Stimulated activated CD8-positive, alpha-beta memory T cell treated with anti-CD3 and anti-CD28 coated beads, Interleukin-4, amount 100 ng/mL, for 48 hours (primary cell): ENCODE measurements at regions not wholly inside any gene's neighbourhood (a gene's known extent, or its start where the extent isn't known, plus 50 kb on each side); places are given as distances from the start of the nearest gene placed in this dataset.
"Not testable (repeated sequence)": the region's sequence is repeated elsewhere in the genome, so short reads cannot be mapped to it uniquely, and the experiment has no call there.

Experiments used
- DNase-seq: peaks from one replicate; pipeline ENCODE4 v3.0.0-alpha.2; 2020

GRCh38 chr20:48143435-48144081 lies 358.3 kb upstream of the SULF2 start:
- DNase-seq = no peak

DNA sequence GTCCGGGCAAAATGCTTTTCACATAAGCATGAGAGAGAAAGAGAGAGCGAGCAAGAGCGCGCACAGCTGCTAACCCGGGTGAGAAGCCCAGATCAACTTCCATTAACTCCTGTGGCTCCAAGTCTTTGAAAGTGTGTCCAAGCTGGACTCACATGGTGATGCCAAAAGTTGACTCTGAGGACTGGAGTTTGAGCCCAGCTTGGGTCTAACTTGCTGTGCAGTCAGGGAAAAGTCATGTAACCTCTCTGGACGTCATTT lies 357.2 kb upstream of the SULF2 start:
- DNase-seq = no peak

DNA sequence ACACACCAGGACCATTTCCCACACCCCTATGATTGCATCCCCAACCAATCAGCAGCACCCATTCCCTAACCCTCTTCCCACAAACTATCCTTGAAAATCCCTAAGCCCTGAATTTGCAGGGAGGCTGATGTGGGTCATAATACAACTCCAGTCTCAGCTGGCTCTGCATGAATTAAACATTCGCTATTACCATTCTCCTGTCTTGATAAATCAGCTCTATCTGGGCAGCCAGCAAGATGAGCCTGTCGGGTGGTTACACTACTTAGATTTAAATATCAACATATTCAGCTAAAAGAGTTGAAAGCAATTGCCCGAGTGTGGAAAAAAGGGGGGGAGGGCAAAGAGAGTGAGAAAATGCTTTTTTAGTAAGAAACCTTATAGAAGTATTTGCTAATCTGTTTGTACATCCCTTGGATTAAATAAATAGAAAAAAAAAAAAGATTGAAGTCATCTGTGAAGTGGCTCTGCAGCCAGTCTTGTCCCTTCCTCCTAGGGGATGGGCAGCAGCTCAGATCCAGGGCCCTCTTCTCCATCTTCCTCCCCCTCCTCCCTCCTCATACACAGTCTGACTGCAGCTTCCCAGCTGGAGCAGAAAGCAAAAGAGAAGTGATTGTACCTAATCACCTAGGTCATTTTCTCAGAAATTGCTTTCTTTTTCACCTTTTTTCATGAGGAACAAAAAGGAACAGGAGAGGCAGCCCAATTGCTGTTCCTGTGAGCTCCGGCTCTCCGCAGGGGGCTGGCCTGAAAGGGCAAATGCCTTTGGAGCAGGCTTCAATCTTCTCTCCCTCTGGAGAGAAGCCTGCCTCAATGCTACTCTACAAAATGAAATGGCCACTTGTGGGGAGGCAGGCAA lies 356.6 kb upstream of the SULF2 start:
- no peak for DNase-seq

GRCh38 chr20:48139262-48140041 lies 354.2 kb upstream of the SULF2 start:
- DNase-seq = no peak

GRCh38 chr20:48132834-48133233 lies 347.6 kb upstream of the SULF2 start:
- no peak for DNase-seq

DNA sequence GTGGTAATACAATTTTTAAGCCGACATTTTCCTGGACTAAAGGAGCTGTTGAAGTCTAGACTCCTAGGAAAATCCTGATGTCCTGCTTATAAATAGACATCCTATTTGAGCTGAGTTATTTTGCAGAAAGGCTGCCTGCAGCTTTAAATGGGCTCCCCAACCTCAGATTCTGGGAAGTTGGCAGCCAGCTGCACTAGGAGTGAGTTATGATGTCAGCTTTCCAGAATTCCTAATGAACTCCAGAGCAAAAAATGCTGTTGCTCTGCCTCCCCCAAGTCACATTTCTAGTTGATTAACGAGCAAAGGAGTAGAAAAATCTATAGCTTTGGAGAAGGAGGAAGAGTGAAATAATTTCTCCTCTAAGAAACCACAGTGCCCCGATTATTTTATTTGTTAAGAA lies 346.3 kb upstream of the SULF2 start:
- no peak for DNase-seq

DNA sequence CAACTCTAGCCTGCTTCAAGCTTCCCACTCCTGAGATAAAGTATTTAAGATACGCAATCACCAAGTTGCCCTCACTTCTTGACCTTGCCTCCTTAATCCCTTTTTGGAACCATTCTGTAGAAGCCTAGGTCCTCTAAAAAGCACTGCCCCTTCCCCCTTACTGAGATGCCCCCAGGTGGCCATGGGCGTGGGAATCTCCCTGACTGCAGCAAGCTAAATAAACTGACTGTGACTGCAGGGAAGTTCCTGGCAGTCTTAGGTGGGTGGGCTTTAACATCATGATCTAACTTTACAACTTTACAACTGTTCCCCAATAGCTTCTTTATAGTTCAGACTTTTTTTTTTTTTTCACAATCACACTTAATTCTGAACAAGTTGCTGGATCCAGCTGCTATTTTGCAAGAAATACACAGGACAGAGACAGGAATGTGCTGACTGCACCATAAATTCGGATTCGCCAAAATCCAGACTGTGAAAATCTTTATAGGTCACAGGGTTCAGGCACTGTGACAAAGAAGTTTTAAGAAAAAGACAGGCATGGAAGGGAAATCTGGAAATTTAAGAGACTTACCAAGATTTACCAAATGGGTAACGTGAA lies 344.2 kb upstream of the SULF2 start:
- no peak for DNase-seq

GRCh38 chr20:48128436-48128835 lies 343.2 kb upstream of the SULF2 start:
- DNase-seq = no peak

DNA sequence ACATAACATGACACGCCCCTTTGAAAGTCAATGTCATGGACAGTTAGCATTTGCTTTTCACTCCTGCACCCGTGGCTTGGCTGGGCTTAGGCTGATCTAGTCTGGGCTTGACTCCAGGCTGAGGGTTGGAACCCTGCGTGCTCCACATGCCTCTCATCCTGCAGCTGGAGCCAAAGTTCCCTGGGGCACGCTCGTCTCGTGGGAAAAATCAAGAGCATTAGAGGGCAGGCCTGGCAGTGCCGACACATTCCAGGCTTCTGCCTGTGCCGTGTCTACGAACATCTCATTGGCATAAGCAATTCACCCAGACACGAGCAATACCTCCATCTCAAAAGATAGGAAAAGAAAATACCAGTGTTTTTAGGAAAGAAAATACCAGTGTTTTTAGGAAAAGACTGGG lies 342.7 kb upstream of the SULF2 start:
- not testable (repeated sequence) for DNase-seq

DNA sequence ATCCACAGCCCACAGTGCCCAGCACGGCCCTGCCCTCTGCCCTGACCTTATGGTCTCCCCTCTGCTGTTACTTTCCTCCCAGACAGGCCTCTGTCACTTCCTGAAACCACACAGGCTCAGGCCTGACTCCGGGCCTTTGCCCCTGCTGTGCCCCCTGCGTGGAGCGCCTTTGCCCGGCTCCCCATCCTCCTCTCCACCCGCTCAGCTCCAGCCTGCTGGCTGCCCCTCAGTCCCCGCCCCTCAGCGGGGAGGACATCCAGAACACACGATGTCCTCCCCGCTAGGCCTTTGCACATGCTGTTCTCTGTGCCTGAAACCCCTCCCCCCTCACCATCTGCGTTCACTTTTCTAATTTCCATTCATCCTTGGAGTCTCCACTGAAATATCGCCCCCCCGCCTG lies 341.9 kb upstream of the SULF2 start:
- DNase-seq = not testable (repeated sequence)

GRCh38 chr20:48126227-48126740 lies 341.0 kb upstream of the SULF2 start:
- no peak for DNase-seq

GRCh38 chr20:48124960-48125359 lies 339.7 kb upstream of the SULF2 start:
- DNase-seq = no peak

GRCh38 chr20:48124181-48124782 lies 339.0 kb upstream of the SULF2 start:
- DNase-seq = no peak

GRCh38 chr20:48120120-48120519 lies 334.8 kb upstream of the SULF2 start:
- no peak for DNase-seq

DNA sequence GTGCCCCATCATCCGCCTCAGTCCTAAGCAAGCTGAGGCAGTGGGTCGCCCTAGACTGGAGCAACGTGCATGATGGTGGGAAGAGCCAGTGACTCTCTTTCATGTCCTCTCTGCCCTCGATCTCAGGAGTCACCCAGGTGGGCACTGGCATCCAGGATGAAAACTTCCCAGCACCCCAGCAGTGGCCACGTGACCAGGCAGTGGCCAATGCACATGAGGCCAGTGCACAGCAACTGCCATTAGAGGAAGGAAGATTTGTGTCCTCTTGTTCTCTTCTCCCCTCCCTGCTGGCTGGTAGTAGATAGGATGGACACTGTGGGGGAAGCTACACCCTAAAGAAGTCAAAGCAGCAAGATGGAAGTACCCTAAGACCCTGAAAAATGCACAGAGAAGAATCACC lies 334.1 kb upstream of the SULF2 start:
- not testable (repeated sequence) for DNase-seq

DNA sequence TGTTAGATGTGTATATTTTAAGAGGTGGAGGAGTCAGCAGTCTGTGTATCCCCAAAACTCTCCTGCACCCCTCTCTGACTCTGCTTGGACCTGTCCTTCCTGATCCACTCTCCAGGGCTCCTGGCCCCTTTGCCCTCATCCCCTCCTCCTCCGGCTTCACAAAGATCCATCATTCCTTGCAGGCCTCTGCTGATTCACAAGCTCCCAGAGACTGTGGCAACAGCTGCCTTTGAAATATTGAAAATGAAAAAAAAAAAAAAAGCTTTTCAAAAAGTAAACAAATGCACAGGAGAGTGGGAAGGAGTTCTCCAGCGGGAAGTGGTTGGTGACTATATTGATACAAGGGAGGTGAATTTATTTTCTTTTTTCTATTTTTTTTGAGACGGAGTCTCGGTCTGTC lies 330.2 kb upstream of the SULF2 start:
- no peak for DNase-seq

DNA sequence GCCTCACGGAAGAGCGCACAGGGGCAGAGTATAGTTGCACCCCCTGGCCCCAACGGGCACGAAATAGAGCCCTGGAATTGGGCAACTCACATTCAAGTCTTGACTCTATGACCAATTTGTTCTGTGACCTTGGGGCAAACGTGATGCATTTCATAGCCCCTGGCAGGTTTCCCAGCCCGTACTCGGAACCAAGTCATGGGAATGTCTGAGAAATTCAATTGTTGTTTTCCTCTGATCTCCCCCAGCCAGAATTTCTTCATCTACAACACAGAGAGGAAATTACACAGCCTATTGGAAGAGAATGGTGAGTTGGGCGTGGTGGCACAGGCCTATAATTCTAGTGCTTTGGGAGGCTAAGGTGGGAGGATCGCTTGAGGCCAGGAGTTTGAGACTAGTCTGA lies 322.3 kb upstream of the SULF2 start:
- DNase-seq = no peak

GRCh38 chr20:48106428-48106827 lies 321.1 kb upstream of the SULF2 start:
- DNase-seq = no peak

DNA sequence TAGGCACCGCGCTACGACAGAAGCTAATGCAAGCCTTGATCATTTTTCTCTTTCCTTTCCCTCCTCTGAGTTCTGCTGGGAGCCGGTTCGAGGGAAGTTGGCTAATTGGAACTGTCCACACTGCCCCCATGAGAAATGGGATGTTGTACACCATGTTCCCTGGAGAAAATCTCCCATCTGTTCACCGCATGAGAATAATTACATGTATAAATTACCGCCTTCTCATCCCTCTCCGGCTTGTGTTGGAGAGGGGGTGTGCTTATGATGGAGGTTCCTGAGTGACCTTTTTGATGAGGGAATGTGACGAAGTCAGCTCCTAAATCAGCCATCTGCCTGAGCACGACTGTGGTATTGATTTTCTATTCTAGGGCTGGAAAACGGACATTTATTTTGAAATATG lies 320.2 kb upstream of the SULF2 start:
- DNase-seq = no peak

GRCh38 chr20:48102931-48103660 lies 317.8 kb upstream of the SULF2 start:
- DNase-seq = no peak

DNA sequence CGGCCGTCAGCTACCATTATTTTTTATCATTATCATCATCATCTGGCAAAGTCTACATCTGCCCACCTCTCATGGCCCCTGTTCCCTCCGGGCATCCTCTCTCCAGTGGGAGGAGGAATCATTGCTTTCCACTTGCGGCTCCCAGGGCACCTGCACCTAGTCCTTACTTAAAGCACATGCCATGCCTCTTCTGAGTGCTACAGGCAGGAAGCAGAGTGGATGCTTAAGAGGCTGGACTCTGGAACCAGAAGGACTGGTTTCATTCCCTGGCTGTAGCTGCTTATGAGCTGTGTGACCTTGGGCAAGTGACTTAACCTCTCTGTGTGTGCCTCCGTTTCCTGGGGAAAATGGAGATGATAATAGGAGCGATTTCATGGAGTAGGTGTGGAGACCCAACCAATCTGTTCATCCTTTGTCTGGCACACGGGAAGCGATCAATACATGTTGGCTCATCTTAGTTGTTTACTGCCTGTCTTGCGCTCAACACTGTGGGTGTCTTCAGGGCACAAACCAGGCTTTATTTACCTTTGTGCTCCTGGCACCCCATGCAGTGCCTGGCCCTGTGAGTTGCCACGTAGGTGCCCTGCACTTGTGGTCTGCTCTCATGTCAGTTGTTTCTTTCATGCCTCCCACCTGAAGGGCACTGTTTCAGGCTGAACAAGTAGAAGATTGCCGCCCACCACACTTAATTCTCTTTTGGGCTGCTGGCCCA lies 317.0 kb upstream of the SULF2 start:
- DNase-seq = no peak

DNA sequence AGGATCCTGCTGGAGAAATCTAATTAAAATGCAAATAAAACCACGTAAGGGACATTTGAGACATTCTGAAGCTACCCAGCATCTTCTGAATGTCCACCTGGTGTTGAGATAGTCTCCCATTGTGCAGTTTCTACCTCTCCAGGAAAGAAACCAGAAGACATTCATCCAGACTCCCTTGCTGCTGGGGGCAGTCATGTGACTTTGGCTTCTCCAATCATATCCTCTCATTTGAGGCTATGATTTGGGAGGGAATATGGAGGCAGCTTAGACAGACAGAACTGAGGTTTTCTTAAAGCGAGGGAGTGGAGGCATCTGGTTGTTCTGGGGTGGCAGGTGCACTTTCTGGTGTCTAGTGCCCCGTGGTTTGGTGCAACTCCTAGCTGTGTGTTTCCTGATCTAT lies 315.2 kb upstream of the SULF2 start:
- DNase-seq = no peak
